CD8-positive, alpha-beta memory T cell (primary cell): ENCODE measurements at regions not wholly inside any gene's neighbourhood (a gene's known extent, or its start where the extent isn't known, plus 50 kb on each side); places are given as distances from the start of the nearest gene placed in this dataset.
A peak's percentile ranks its signal among the peaks of the same experiment; 100 is the strongest.
"Not testable (repeated sequence)": the region's sequence is repeated elsewhere in the genome, so short reads cannot be mapped to it uniquely, and the experiment has no call there.

ENCODE experiments used
- CTCF ChIA-PET: fragments of 350-600 bp; sonication (Branson Sonifier 250); formaldehyde crosslinking; loops from one replicate; lab custom pipeline; 2021; ENCODE audit warnings: antibody characterized with exemption; lab: Charles Lee
- POLR2A ChIA-PET: fragments of 350-600 bp; sonication (Branson Sonifier 250); formaldehyde crosslinking; loops from one replicate; lab custom pipeline; 2021; ENCODE audit warnings: antibody characterized with exemption; lab: Charles Lee
- DNase-seq, 5 donors: peaks; one replicate each; pipeline versions ENCODE4 v3.0.0 to v3.0.0-alpha.2; 2020 to 2022; ENCODE audit warnings: mixed read lengths in 1 of 5
- H3K27ac ChIP-seq: one replicate; pipeline ENCODE4 v1.7.0; 2013; ENCODE audit warnings: low read depth, mild to moderate bottlenecking, low read length, moderate library complexity
- H3K27me3 ChIP-seq: 2 replicates; pipeline ENCODE4 v1.7.0; 2013; ENCODE audit warnings: low read length, mild to moderate bottlenecking; ENCODE audit not compliant: insufficient read depth, poor library complexity, severe bottlenecking
- H3K36me3 ChIP-seq: 2 replicates; pipeline ENCODE4 v1.7.0; 2013; ENCODE audit warnings: mild to moderate bottlenecking, low read length, moderate library complexity; ENCODE audit not compliant: insufficient read depth
- H3K4me1 ChIP-seq: 2 replicates; pipeline ENCODE4 v1.7.0; 2013; ENCODE audit warnings: mild to moderate bottlenecking, low read length, moderate library complexity; ENCODE audit not compliant: insufficient read depth
- H3K4me3 ChIP-seq: 2 replicates; pipeline ENCODE4 v1.7.0; 2013; ENCODE audit warnings: mild to moderate bottlenecking, low read length
- H3K9me3 ChIP-seq: 2 replicates; pipeline ENCODE4 v1.7.0; 2013; ENCODE audit warnings: mild to moderate bottlenecking, low read length
- H3K27ac Mint-ChIP-seq, 8 donors: one replicate each; pipeline ENCODE4 v1.8.0; 2020 to 2021; ENCODE audit warnings: mixed read lengths in 8 of 8, mild to moderate bottlenecking in 6 of 8, inconsistent platforms in 3 of 8, moderate library complexity in 3 of 8
- H3K27me3 Mint-ChIP-seq, 2 donors: one replicate each; pipeline ENCODE4 v1.8.0; 2020 to 2021; ENCODE audit warnings: mixed read lengths in 2 of 2, mild to moderate bottlenecking in 1 of 2, moderate library complexity in 1 of 2
- H3K36me3 Mint-ChIP-seq, 3 donors: one replicate each; pipeline ENCODE4 v1.8.0; 2020 to 2021; ENCODE audit warnings: mixed read lengths in 3 of 3, inconsistent platforms in 1 of 3, mild to moderate bottlenecking in 1 of 3
- H3K4me1 Mint-ChIP-seq, 3 donors: one replicate each; pipeline ENCODE4 v1.8.0; 2020 to 2021; ENCODE audit warnings: mixed read lengths in 3 of 3, inconsistent platforms in 1 of 3, mild to moderate bottlenecking in 1 of 3
- H3K4me3 Mint-ChIP-seq, 7 donors: one replicate each; pipeline ENCODE4 v1.8.0; 2020 to 2021; ENCODE audit warnings: mixed read lengths in 7 of 7, mild to moderate bottlenecking in 6 of 7, moderate library complexity in 4 of 7, inconsistent platforms in 2 of 7
- H3K9me3 Mint-ChIP-seq, 5 donors: one replicate each; pipeline ENCODE4 v1.8.0; 2020 to 2022; ENCODE audit warnings: mixed read lengths in 5 of 5, mild to moderate bottlenecking in 3 of 5, moderate library complexity in 2 of 5, inconsistent platforms in 1 of 5

GRCh38 chr7:66553675-66554074 is 75.0 kb upstream of the KCTD7 start:
- H3K4me1 ChIP-seq, H3K4me3 Mint-ChIP-seq, H3K9me3 ChIP-seq, H3K4me3 ChIP-seq, H3K9me3 Mint-ChIP-seq, H3K27me3 ChIP-seq, H3K27me3 Mint-ChIP-seq, H3K4me1 Mint-ChIP-seq, CTCF ChIA-PET, H3K27ac ChIP-seq, DNase-seq: not testable (repeated sequence)
- peaks cover 0 to 65% (median 5%) of the 10 kb centered on the region in 3 donors for H3K36me3 Mint-ChIP-seq
- H3K27ac Mint-ChIP-seq = peak overlapping the region in 1 of 8 donors; percentile 8
- H3K36me3 ChIP-seq = peaks cover 10% of the 10 kb centered on the region
- POLR2A ChIA-PET = interaction anchor here (0.7 kb wide), 1 partner anchor 62 kb away, joined by 4 read pairs; no protein-coding TSS in a partner anchor

GRCh38 chr7:66554291-66554690 is 74.4 kb upstream of the KCTD7 start:
- H3K27ac ChIP-seq, H3K9me3 Mint-ChIP-seq, H3K9me3 ChIP-seq, H3K27me3 Mint-ChIP-seq, POLR2A ChIA-PET, H3K4me1 Mint-ChIP-seq, H3K4me1 ChIP-seq, DNase-seq, H3K27me3 ChIP-seq, CTCF ChIA-PET, H3K4me3 ChIP-seq, H3K4me3 Mint-ChIP-seq: not testable (repeated sequence)
- H3K36me3 ChIP-seq = peaks cover 10% of the 10 kb centered on the region
- Mint-ChIP-seq H3K36me3 (peaks cover 0 to 70% (median 5%) of the 10 kb centered on the region in 3 donors), H3K27ac (peak overlapping the region in 3 of 8 donors; percentile 8 to 73 (median 46))

- peaks cover 10% of the 10 kb centered on the region for H3K36me3 ChIP-seq
- H3K4me1 ChIP-seq, H3K4me1 Mint-ChIP-seq, H3K27ac ChIP-seq, H3K9me3 ChIP-seq, H3K4me3 Mint-ChIP-seq, H3K9me3 Mint-ChIP-seq, H3K27me3 ChIP-seq, H3K27me3 Mint-ChIP-seq, H3K4me3 ChIP-seq, POLR2A ChIA-PET, DNase-seq: not testable (repeated sequence)
- peaks cover 0 to 70% (median 5%) of the 10 kb centered on the region in 3 donors for H3K36me3 Mint-ChIP-seq
- H3K27ac Mint-ChIP-seq = peak overlapping the region in 1 of 8 donors; percentile 73
- CTCF ChIA-PET = interaction anchor here (1.3 kb wide), 1 partner anchor 119 kb away, joined by 3 read pairs; no protein-coding TSS in a partner anchor
These were observed 73.7 kb upstream of the KCTD7 start for GRCh38 chr7:66554842-66555430.

- Mint-ChIP-seq H3K36me3 (peaks cover 0 to 67% (median 5%) of the 10 kb centered on the region in 3 donors), H3K4me1 (peaks cover 4 to 8% (median 8%) of the 10 kb centered on the region in 3 donors), H3K27ac (no peak overlapping the region), H3K27me3 (no peaks in the 10 kb centered on the region), H3K9me3 (no peaks in the 10 kb centered on the region), H3K4me3 (no peak overlapping the region)
- Histone ChIP-seq H3K27ac (no peak overlapping the region), H3K36me3 (peaks cover 10% of the 10 kb centered on the region), H3K4me3 (no peak overlapping the region), H3K9me3 (no peaks in the 10 kb centered on the region), H3K4me1 (no peaks in the 10 kb centered on the region), H3K27me3 (no peaks in the 10 kb centered on the region)
- POLR2A ChIA-PET = no interaction called here
- CTCF ChIA-PET = interaction anchor here (1.3 to 1.6 kb wide), 2 partner anchors 23 to 118 kb away, joined by 3 to 5 read pairs; no protein-coding TSS in a partner anchor
- no peak for DNase-seq
These were observed 72.5 kb upstream of the KCTD7 start for GRCh38 chr7:66556177-66556548.

- H3K9me3 Mint-ChIP-seq = no peaks in the 10 kb centered on the region
- ChIA-PET CTCF (interaction anchor here (1.2 to 1.6 kb wide), 11 partner anchors 17 to 232 kb away, joined by 3 to 11 read pairs (median 5); no protein-coding TSS in a partner anchor), POLR2A (no interaction called here)
- H3K4me3 ChIP-seq = no peak overlapping the region
- H3K4me1 Mint-ChIP-seq = peaks cover 4 to 8% (median 8%) of the 10 kb centered on the region in 3 donors
- DNase-seq = no peak
- H3K4me1 ChIP-seq = no peaks in the 10 kb centered on the region
- H3K36me3 ChIP-seq = peaks cover 10% of the 10 kb centered on the region
- H3K4me3 Mint-ChIP-seq = no peak overlapping the region
- no peak overlapping the region for H3K27ac Mint-ChIP-seq
- H3K27ac ChIP-seq = no peak overlapping the region
- H3K27me3 ChIP-seq = no peaks in the 10 kb centered on the region
- no peaks in the 10 kb centered on the region for H3K27me3 Mint-ChIP-seq
- no peaks in the 10 kb centered on the region for H3K9me3 ChIP-seq
- H3K36me3 Mint-ChIP-seq = peaks cover 0 to 62% (median 5%) of the 10 kb centered on the region in 3 donors
These were observed 72.0 kb upstream of the KCTD7 start for GRCh38 chr7:66556549-66557213.

GRCh38 chr7:66557214-66558200 is 71.2 kb upstream of the KCTD7 start:
- H3K27ac Mint-ChIP-seq = peak overlapping the region in 3 of 8 donors; percentile 43 to 63 (median 51)

GRCh38 chr7:66558201-66558641 is 70.5 kb upstream of the KCTD7 start:
- Mint-ChIP-seq H3K27ac (no peak overlapping the region), H3K27me3 (no peaks in the 10 kb centered on the region), H3K36me3 (peaks cover 0 to 52% (median 5%) of the 10 kb centered on the region in 3 donors), H3K9me3 (no peaks in the 10 kb centered on the region), H3K4me3 (no peak overlapping the region), H3K4me1 (peaks cover 8 to 18% (median 16%) of the 10 kb centered on the region in 3 donors)
- Histone ChIP-seq H3K27me3 (no peaks in the 10 kb centered on the region), H3K4me1 (no peaks in the 10 kb centered on the region), H3K36me3 (peaks cover 10% of the 10 kb centered on the region), H3K27ac (no peak overlapping the region), H3K4me3 (no peak overlapping the region), H3K9me3 (no peaks in the 10 kb centered on the region)
- DNase-seq = no peak
- POLR2A ChIA-PET = interaction anchor here (0.8 to 1.1 kb wide), 2 partner anchors 9 to 182 kb away, joined by 3 read pairs; partner anchors contain the start of gene RABGEF1
- CTCF ChIA-PET = interaction anchor here (0.6 to 2.1 kb wide), 25 partner anchors 8 to 230 kb away, joined by 3 to 11 read pairs (median 3); partner anchors contain the start of genes KCTD7 and RABGEF1

More at GRCh38 chr7:66557214-66558200, 71.2 kb upstream of the KCTD7 start:
- no peaks in the 10 kb centered on the region for H3K4me1 ChIP-seq
- Mint-ChIP-seq H3K4me1 (peaks cover 4 to 13% (median 12%) of the 10 kb centered on the region in 3 donors), H3K27me3 (no peaks in the 10 kb centered on the region), H3K9me3 (no peaks in the 10 kb centered on the region), H3K36me3 (peaks cover 0 to 56% (median 5%) of the 10 kb centered on the region in 3 donors), H3K4me3 (no peak overlapping the region)
- peak; percentile 56 to 79 (median 65) for DNase-seq
- no peaks in the 10 kb centered on the region for H3K9me3 ChIP-seq
- POLR2A ChIA-PET = interaction anchor here (0.8 to 1.1 kb wide), 2 partner anchors 9 to 183 kb away, joined by 3 read pairs; partner anchors contain the start of gene RABGEF1
- H3K36me3 ChIP-seq = peaks cover 10% of the 10 kb centered on the region
- H3K4me3 ChIP-seq = no peak overlapping the region
- no peak overlapping the region for H3K27ac ChIP-seq
- H3K27me3 ChIP-seq = no peaks in the 10 kb centered on the region
- CTCF ChIA-PET = interaction anchor here (0.6 to 2.1 kb wide), 27 partner anchors 9 to 231 kb away, joined by 3 to 11 read pairs (median 3); partner anchors contain the start of genes KCTD7 and RABGEF1
